Hematopoietic multipotent progenitor cell treated with erythropoietin and hydrocortisone succinate and interleukin-3 and kit ligand, for 4 days (in vitro differentiated cells): ENCODE measurements at regions not wholly inside any gene's neighbourhood (a gene's known extent, or its start where the extent isn't known, plus 50 kb on each side); places are given as distances from the start of the nearest gene placed in this dataset.

Experiments
- DNase-seq: peaks from one replicate; pipeline ENCODE4 v3.0.0-alpha.2; 2015

DNA sequence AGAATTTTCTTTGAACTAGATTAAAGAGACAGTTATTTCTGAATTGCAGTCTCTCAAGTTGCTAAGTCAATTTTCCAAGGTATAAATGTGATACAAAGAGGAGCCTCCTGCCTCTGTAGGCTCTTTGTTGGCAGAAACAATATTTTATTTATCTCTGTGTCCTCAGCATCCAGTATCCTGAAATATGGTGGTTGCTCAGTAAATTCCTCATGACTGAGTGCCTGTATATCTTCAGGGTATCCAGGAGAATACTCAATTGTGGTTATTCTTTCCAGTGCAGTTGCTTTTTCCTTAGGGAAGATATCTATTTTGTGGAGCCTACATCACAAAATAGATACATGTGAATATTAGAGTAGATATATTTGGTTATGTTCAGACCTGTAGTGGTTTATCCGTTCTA lies 144.8 kb upstream of the FERD3L start:
- no peak for DNase-seq

DNA sequence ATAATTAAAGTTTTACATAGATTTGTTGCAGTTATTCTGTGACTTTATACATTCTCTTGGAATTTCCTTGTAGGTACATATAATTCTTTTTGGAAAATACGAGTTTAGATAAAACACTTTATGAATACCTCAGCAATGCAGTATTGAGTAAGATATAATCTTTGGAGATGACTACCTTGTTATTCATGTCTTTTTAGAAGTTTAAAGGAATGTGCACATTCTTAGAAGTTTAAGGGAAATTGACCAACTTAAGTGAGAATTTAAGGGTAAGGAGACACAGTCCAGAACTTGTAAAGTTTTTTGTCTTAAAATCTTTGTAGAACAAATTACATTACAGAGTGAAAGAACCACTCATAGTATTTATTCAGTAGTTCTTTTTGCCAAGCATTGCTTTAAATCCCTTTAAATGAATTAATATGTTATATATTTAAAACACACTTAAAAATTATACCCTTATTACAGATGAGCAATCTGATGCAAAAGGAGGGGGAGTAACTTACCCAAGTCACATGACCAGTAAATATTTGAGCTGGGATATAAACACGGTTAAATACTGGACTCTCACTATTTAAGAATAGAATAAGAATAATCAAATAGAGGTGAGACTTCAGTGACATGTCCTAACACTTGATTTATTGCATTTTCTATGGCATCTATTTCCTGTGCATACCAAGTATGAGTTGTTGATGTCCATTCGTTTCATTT lies 139.5 kb upstream of the FERD3L start:
- DNase-seq = no peak

DNA sequence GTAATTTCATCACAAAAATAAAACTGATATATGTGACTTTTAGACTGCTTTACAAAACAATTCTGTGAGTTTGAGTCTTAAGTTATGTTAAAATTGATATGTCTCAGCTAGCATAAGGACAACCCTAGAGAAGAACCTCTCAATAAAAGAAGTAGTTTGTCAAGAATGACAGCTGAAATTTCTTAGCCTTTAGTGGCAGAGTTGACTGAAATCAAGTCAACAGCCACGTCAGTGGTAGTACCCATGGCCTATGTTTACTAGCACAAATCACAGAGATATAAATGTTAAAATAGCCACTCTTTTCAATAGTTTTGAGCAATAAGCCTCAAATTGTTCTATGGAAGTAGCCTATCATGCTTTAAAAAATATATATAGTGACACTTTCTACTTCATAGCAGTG lies 138.9 kb upstream of the FERD3L start:
- no peak for DNase-seq

DNA sequence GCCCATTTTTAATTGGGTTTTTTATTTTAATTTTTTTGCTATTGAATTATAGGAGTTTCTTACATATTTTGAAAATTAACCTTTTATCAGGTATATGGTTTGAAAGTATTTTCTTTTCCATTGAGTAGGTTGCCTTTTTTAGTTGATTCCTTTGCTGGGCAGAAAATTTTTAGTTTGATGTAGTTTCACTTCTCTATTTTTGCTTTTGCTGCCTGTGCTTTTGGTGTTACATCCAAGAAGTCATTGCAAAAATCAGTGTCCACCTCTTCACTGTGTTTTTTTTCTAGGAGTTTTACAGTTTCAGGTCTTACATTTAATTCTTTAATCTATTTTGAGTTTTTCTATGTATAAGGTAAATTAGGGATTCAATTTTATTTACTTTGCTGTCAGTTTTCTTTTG lies 129.8 kb upstream of the FERD3L start:
- no peak for DNase-seq

DNA sequence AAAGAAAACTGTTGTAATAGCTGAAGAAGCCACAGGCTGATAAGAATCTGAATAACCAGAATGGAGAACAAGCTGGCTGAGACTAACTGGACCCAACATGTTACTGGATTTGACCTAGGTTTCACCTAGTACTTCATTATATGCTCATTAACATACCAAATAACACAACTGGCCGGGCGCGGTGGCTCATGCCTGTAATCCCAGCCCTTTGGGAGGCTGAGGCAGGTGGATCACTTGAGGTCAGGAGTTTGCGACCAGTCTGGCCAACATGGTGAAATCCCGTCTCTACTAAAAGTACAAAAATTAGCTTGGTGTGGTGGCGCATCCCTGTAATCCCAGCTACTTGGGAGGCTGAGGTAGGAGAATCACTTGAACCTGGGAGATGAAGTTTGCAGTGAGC lies 127.1 kb upstream of the FERD3L start:
- peak; percentile 58 for DNase-seq

DNA sequence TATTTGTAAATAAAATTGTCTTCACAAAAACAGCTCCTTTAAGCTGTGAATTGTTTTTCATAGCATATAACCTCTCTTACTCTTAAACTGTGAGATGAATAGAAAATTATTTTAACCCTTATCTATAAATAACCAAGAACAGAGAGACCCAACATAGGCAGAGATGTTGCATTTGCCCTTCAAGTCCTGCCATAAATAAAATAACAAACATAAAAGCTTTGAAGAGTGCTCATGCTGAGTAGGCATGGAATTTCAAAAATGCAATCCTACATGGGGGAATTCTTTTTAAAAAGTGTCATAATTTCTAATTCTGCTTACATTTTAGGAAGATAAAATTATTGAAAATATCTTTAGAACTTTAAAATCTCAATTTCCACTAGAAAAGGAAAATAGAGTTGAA lies 124.1 kb upstream of the FERD3L start:
- no peak for DNase-seq

DNA sequence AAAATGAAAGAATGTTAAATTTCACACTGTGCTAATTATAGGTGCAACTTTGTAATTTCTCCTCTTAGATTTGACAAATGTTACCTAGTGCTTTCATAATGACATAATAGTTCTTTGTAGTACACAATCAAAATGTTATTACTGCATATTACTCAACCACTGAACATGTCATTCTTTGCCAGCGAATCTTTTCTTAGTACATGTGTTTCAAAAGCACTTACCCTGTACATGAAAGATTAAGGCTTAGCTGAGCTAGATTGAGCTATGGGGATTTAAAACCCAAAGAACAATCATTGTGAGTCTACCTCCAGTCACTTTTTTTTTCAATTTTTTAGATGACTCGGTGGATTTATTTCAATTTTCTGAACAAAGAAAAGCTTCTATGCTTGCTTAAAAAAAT lies 123.5 kb upstream of the FERD3L start:
- no peak for DNase-seq

DNA sequence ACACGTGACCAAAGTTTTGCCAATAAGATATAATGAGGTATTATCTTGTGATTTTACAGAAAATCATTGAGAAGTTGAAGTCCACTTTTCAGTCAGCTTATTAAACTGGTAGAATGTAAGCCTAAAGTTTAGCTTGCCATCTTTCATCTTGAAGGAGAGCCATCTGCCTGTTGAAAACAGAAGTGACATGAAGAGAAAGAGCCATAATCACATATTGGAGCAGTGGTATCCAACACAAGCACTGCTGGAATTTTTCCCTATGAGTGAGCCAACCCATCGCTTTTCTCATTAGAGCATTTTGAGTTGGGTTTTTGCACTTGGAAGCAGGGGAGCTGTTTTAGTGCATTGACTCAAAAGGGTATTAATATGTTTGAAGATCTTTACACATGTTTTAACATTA lies 117.6 kb upstream of the FERD3L start:
- DNase-seq = peak; percentile 2

DNA sequence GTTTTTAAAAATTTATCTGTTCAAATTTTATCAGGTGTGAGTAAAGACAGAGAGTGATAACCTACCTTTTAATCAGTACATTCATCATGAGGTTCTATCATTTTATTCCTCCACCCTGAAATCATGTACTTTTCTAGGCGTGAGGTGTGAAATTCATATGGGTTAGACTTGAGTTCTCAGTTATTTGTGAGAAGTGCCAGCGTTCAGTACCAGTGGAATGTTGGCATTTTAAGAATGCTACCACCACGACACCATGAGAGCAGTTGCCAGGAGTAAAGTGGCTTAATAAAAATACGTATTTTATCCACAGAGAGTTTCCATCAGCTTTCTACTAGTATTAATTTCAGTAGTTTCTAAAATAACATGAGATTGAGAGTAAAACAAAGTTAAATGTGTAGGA lies 104.1 kb upstream of the FERD3L start:
- DNase-seq = no peak

DNA sequence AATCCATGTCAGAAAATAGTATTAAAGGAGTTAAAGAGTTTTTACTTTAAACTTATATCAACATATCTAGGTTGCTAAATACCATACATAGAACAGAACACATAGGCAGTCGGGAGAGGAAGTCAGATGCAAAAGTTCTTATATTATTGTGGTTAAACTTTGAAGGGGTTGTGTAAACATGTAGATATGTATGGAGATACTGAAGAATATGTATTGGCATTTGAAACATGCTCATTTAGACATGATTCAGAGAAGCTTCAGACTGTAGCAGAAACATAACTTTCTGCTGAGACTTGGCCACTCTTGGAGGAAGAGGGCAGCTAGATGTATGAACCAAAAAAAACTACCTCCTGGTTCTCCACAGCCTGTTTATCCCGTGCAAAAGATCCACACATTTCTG lies 103.5 kb upstream of the FERD3L start:
- peak; percentile 58 for DNase-seq

DNA sequence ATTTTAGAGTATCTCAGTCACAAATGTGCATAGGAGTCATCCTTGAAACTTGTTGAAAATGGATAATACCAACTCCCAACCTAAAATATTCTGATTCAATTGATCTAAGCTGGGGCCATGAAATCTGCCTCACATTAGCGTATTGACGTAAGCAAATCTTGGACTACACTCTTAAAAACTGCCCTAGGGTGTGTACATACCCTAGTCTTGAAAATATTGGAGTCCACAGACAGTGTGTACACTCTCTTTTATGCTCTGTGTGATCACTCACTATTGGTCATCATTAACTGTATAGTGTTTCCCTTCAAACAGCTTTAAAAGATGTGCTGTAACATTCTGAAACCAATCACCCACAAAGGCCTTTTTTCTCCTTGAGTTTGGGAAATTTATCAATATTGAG lies 102.9 kb upstream of the FERD3L start:
- DNase-seq = no peak

DNA sequence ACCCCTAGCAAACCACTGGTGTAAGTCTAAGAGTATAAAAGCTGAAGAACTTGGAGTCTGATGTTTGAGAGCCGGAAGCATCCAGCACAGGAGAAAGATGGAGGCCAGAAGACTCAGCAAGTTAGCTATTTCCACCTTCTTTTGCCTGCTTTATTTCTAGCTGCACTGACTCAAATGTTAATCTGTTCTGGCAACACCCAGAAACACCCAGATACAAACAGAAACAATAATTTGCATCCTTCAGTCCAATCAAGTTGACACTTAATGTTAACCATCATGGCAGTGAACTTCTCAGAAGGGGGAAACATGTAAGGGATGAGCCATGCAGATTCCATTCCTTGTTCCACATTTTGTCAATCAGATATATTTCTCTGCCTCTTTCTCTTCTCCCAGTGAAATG lies 101.8 kb upstream of the FERD3L start:
- DNase-seq = no peak

DNA sequence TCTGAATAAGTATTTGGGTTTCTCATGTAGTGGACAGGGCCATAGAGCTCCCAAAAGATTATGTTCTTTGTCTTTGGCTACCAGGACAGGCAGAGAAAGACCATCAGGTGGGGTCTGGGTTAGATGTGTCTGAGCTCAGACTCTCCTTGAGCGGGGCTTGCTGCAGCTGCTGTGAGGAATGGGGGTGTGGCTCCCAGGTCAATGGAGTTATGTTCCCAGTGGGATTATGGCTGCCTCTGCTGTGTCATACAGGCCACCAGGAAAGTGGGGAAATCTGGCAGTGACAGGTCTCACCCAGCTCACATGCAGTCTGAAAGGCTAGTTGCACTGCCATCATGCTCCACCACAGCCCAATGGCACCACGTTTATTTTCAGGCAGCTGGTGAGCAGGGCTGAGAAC lies 97.0 kb upstream of the FERD3L start:
- DNase-seq = no peak

DNA sequence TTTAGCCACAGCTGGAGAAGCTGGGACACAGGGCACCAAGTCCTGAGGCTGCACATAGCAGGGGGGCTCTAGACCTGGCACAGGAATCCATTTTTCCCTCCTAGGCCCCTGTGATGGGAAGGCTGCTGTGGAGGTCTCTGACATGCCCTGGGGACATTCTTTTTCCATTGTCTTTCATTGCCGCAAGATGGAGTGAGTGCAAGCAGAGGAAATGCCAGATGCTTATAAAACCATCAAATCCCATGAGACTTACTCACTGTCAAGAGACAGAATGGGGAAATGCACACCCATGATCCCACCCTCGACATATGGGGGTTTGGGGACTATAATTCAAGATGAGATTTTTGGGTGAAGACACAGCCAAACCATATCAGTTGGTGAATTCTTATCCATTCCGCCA lies 94.7 kb upstream of the FERD3L start:
- DNase-seq = no peak

DNA sequence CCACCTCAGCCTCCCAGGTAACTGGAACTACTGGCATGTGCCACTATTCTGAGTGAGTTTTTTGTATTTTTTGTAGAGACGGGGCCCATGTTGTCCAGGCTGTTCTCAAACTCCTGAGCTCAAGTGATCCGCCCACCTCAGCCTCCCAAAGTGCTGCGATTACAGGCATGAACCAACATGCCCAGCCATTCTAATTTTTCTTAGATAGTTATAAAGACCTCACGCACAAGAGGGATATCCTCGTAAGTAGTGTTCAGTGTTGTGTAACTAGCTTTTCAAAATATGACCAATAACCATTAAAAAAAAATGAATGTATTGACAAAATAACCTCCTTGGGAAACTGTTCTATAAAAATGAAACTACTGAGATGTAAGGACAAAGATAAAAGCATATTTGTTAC lies 90.5 kb upstream of the FERD3L start:
- DNase-seq = no peak

DNA sequence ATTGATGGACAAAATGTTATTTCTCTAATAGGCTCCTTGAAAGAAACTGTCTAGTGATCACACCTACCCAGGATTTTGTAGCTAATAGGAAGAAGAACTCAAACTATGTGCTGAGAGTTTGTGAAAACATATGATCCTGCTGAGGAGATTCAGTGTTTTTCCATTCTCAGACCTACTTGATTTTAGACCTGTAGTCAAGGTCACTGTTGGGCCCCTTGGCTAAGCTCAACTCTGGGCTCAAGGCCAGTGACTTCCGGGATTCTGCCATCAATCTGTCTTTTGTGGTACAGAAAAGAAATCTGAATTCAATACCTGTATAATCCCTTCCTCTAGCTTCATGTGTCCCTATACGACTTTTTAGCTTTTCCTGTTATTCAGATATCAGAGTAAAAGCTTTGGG lies 79.7 kb upstream of the FERD3L start:
- DNase-seq = no peak

DNA sequence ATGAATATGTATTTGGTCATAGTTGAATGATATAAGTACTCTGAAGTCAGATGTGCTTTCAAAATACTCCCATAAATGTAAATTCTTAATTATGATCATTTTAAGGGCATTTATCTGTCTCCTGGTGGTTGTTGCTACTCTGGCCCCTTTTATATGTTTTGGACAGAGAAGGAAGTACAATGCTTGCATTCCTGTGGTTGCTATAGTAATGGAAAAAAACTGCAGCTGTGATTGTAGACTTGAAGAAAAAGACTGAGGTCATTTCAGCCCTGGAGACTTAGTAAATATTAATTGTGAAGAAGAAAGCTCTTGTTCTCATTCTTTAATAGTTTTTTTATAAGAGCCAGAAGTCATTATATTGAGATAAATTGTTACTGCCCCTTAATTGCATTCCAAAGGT lies 70.2 kb upstream of the FERD3L start:
- no peak for DNase-seq

DNA sequence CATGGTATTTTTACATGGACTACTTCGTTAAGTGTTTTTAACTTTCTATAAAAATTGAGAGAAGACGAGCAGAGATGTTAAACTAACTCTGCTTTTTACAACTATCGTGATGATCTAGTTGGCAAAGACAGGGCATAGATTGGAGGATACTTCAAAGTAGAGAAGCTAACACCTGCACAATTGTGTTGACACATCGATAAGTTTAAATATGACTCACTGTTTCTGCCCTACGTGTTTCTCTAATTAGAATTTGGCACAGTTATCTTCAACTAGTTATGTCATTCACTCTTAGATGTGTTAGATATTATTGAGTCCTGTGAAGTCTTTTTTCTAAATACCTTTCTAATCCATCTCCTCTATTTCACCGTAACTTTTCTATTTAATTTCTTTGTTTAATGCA lies 68.5 kb upstream of the FERD3L start:
- no peak for DNase-seq

DNA sequence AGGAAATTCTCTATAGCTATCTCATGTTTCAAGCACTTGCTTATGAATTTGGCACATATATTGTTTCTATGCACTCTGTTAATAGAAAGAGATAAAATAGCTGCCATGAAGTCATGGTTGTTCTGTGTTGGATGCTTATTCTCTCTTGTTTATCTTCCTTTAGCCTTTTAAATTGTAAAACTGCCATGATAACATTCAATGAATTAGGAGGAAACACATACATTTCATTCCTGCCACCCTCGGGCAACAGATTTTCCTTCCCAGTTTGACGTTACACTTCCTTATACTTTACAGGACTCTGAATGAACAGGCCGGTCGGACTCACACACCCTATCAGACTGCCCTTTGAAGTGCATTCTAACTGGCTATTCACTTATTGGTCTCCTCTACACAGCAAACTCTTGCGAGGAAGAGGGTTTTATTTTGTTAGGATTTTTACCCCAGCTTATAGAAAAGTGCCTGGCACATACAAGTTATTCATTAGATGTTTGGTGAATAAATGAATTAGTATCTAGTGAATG lies 65.7 kb upstream of the FERD3L start:
- DNase-seq = no peak

DNA sequence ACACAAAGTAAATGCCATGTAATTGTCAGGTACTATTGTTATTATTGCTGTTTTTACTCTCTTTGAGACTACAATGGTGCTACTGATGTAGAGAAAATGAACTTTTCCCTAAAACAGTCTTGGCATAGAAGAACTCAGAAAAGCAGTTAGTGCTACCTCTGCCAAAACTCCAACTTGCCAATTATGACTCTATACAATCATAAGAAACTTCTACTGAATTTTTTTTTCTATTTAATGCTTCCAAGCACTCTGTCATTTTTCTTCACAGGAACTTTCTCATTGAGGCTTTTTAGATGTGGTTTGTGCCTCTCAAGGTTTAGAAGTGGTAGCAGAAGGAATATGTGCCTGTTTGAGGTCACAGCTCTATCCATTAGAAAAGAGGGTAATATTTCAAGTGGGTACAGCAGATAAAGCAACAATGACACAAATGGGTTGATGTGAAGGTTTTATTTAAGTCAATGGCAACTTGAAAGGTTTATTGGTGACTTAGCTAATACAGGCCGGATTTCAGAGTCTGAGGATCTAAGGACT lies 64.0 kb upstream of the FERD3L start:
- DNase-seq = no peak

DNA sequence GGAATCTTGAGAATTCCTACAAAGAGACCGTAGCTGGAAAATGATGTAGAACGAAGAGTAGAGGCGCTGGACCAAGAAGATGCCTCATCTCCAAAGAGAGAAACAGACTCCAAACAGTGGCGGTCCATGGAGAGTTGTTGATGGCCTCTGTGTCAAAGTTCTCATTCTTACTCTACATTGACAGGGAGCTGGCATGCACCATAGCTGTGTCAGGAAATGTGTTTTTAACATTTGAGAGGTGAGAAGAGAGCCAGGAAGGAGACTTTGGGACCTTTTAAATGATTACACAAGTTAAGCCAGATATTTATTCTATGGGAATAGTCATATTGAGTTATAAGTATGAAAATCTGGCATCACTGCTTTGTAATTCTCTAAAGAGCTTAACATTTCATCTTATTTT lies 61.5 kb upstream of the FERD3L start:
- no peak for DNase-seq

DNA sequence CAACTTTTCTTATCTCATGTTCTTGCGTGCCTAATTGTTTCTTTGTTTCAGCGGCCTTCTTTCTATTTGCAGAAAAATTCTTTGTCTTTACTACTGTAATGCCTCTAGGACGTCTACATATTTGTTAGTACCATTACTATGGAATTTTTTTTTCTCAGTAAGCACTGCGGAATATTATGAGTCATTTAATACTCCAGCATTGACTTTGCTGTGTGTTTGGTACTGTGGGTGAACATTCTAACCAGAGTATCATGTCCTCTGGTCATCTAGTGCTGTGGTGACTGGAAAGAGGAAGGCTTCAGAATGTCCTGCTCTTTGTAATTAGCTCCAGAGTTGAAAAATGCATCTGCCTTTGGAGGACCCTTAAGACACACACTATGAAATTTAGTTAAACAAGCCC lies 58.5 kb upstream of the FERD3L start:
- DNase-seq = no peak

DNA sequence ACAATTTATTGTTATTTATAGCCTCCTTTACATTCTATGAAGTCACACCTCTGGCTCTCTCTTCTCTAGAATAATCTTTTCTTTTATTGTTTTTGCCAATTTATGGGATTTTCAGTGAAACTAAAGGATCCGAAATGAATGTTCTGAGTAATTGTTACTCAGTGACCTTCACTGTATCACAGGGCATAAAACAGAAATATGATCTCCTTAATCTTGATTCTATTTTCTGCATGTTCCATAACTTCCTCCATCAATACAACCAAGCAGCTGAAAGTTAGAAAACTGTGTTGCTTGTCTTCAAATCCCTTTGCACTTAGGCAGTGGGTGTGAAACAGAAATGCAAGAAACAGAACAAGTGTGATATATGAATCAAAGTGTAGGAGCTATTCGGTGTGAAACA lies 57.4 kb upstream of the FERD3L start:
- DNase-seq = no peak
